Endothelial cell (in vitro differentiated cells): ENCODE measurements at regions not wholly inside any gene's neighbourhood (a gene's known extent, or its start where the extent isn't known, plus 50 kb on each side); places are given as distances from the start of the nearest gene placed in this dataset.

Source experiments
- DNase-seq: peaks from one replicate; pipeline ENCODE4 v3.0.0; 2021; ENCODE audit warnings: low spot score
- H3K27ac Mint-ChIP-seq: one replicate; pipeline ENCODE4 v1.8.0; 2021; ENCODE audit warnings: mixed read lengths, inconsistent platforms; ENCODE audit not compliant: unreplicated experiment
- H3K27me3 Mint-ChIP-seq: one replicate; pipeline ENCODE4 v1.8.0; 2021; ENCODE audit warnings: mild to moderate bottlenecking, moderate library complexity, mixed read lengths, inconsistent platforms; ENCODE audit not compliant: unreplicated experiment
- H3K36me3 Mint-ChIP-seq: one replicate; pipeline ENCODE4 v1.8.0; 2021; ENCODE audit warnings: mild to moderate bottlenecking, low read depth, mixed read lengths, inconsistent platforms; ENCODE audit not compliant: unreplicated experiment
- H3K4me1 Mint-ChIP-seq: one replicate; pipeline ENCODE4 v1.8.0; 2021; ENCODE audit warnings: mild to moderate bottlenecking, mixed read lengths, inconsistent platforms; ENCODE audit not compliant: unreplicated experiment
- H3K4me3 Mint-ChIP-seq: one replicate; pipeline ENCODE4 v1.8.0; 2021; ENCODE audit warnings: mild to moderate bottlenecking, mixed read lengths, inconsistent platforms; ENCODE audit not compliant: unreplicated experiment
- H3K9me3 Mint-ChIP-seq: one replicate; pipeline ENCODE4 v1.8.0; 2021; ENCODE audit warnings: mixed read lengths, inconsistent platforms; ENCODE audit not compliant: unreplicated experiment
- CTCF ChIP-seq: fragments of 200-600 bp; sonication (generic); IDR thresholded peaks from one replicate; pipeline ENCODE4 v1.5.0; 2021; ENCODE audit warnings: antibody characterized with exemption; ENCODE audit not compliant: unreplicated experiment

- no peak for DNase-seq
- Mint-ChIP-seq H3K27me3 (no peaks in the 10 kb centered on the region), H3K36me3 (no peaks in the 10 kb centered on the region), H3K4me3 (no peak overlapping the region), H3K9me3 (no peaks in the 10 kb centered on the region), H3K4me1 (no peaks in the 10 kb centered on the region), H3K27ac (no peak overlapping the region)
- TF ChIP-seq CTCF, result no peak
Measured at GRCh38 chr9:118283488-118283887, 579.3 kb downstream of the TLR4 start.

GRCh38 chr9:118290116-118290515 is 585.9 kb downstream of the TLR4 start:
- Mint-ChIP-seq H3K27me3 (peaks cover 2% of the 10 kb centered on the region), H3K9me3 (no peaks in the 10 kb centered on the region), H3K36me3 (no peaks in the 10 kb centered on the region), H3K27ac (no peak overlapping the region), H3K4me3 (no peak overlapping the region), H3K4me1 (no peaks in the 10 kb centered on the region)
- no peak for DNase-seq
- no peak for TF ChIP-seq CTCF

GRCh38 chr9:118295413-118295812 is 591.2 kb downstream of the TLR4 start:
- H3K27ac Mint-ChIP-seq, result no peak overlapping the region
- no peak overlapping the region for H3K4me3 Mint-ChIP-seq
- no peak for DNase-seq
- no peak for TF ChIP-seq CTCF
- H3K4me1 Mint-ChIP-seq, result no peaks in the 10 kb centered on the region
- H3K27me3 Mint-ChIP-seq, result peaks cover 2% of the 10 kb centered on the region
- no peaks in the 10 kb centered on the region for H3K36me3 Mint-ChIP-seq
- H3K9me3 Mint-ChIP-seq, result no peaks in the 10 kb centered on the region

- Mint-ChIP-seq H3K4me3 (no peak overlapping the region), H3K9me3 (peaks cover 7% of the 10 kb centered on the region), H3K27me3 (peaks cover 3% of the 10 kb centered on the region), H3K27ac (no peak overlapping the region), H3K36me3 (no peaks in the 10 kb centered on the region), H3K4me1 (no peaks in the 10 kb centered on the region)
- TF ChIP-seq CTCF, result no peak
- DNase-seq, result no peak
Measured at GRCh38 chr9:118302721-118303120, 598.5 kb downstream of the TLR4 start.

GRCh38 chr9:118303216-118303615 is 599.0 kb downstream of the TLR4 start:
- Mint-ChIP-seq H3K9me3 (peaks cover 7% of the 10 kb centered on the region), H3K4me3 (no peak overlapping the region), H3K4me1 (no peaks in the 10 kb centered on the region), H3K27me3 (peaks cover 3% of the 10 kb centered on the region), H3K27ac (no peak overlapping the region), H3K36me3 (no peaks in the 10 kb centered on the region)
- TF ChIP-seq CTCF, result no peak
- no peak for DNase-seq
